GM21390 (cell line): ENCODE measurements at regions not wholly inside any gene's neighbourhood (a gene's known extent, or its start where the extent isn't known, plus 50 kb on each side); places are given as distances from the start of the nearest gene placed in this dataset.
"Not testable (repeated sequence)": the region's sequence is repeated elsewhere in the genome, so short reads cannot be mapped to it uniquely, and the experiment has no call there.

Experiments used
- ATAC-seq: cut with Tn5 transposase; IDR thresholded peaks from one replicate; pipeline ENCODE4 v1.9.1; 2021; ENCODE audit not compliant: unreplicated experiment

GRCh38 chr16:77488652-77489051 is 53.8 kb upstream of the ADAMTS18 start:
- no peak for ATAC-seq

DNA sequence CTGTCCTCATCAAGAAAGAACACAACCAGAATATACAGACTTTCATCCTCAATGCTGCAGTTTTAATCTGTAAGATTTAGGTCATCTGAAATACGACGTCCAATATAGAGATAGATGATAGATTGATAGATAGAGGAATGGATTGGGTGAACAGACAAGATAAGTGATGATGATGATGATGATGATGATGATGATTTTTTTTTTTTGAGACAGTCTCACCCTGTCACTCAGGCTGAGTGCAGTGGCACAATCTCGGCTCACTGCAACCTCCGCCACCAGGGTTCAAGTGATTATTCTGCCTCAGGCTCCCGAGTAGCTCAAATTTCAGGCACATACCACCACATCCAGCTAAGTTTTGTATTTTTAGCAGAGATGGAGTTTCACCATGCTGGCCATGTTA is 56.3 kb upstream of the ADAMTS18 start:
- ATAC-seq: no peak

GRCh38 chr16:77496934-77497333 is 62.1 kb upstream of the ADAMTS18 start:
- ATAC-seq: no peak

- ATAC-seq: no peak
Measured at GRCh38 chr16:77499373-77500285, 64.8 kb upstream of the ADAMTS18 start.

DNA sequence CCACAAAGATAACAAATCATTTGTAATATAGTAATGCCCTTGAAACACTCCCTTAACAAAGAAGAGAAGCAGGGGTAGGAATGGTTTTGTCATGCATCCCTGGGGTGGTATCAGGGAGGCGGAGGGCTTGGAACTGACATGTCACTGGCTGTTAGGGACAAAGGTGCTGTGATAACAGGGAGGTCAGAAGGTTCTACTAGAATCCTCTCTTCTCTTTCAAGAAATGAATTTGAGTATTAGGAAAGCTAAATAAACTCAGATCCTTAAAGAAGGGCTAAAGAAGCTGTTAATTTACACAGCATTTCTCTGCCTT is 65.4 kb upstream of the ADAMTS18 start:
- no peak for ATAC-seq

DNA sequence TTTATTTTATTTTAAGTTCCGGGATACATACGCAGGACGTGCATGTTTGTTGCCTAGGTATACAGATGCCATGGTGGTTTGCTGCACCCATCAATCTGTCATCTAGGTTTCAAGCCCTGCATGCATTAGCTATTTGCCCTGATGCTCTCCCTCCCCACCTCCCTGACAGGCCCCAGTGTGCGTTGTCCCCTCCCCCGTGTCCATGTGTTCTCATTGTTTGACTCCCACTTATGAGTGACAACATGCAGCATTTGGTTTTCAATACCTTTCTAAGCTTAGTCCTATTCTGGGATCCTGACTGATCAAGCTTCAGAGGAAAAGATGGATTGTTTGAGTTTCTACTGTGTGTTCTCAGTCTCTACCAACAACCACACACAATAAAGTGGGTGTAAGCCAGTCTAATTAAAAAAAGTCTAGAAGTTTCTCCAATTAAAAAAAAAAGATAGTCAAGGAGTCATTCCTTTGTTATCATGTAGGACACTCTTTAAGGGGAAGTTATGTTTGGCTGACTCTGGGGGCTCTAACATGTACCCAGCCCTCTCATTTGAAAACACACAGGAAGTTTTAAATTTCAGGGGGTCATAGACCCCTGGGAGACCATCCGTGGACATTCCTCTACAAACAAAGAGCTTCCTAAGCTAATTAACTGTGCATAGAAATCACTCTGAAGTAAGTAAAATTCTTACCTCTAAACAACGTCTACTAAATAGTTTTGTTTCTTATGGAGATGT is 66.3 kb upstream of the ADAMTS18 start:
- no peak for ATAC-seq

- ATAC-seq: no peak
Measured at GRCh38 chr16:77502448-77502847, 67.6 kb upstream of the ADAMTS18 start.

- ATAC-seq: not testable (repeated sequence)
Measured at GRCh38 chr16:77506492-77506891, 71.7 kb upstream of the ADAMTS18 start.

DNA sequence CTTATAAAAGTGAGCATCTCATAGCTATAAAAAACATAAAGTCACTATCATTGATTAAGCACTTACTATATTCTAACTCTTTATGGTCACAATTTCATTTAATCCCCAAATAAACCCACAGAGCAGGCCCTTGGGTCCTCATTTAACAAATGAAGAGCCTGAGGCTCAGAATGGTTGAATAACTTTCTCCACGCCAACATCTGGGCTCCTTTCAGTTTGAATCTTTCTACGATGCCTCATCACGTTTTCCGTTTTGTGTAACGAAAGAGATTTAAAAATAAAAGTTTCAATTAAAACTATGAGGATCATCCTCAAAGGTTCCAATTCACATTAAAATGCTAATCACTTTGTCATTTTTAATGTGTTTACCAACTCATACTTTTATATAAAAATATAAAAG is 74.2 kb upstream of the ADAMTS18 start:
- ATAC-seq: no peak

- ATAC-seq: no peak
Measured at GRCh38 chr16:77509796-77510195, 75.0 kb upstream of the ADAMTS18 start.

- no peak for ATAC-seq
Measured at GRCh38 chr16:77511053-77511452, 76.2 kb upstream of the ADAMTS18 start.

- no peak for ATAC-seq
Measured at GRCh38 chr16:77514500-77515220, 79.8 kb upstream of the ADAMTS18 start.

GRCh38 chr16:77525226-77525625 is 90.4 kb upstream of the ADAMTS18 start:
- not testable (repeated sequence) for ATAC-seq

GRCh38 chr16:77531752-77532151 is 96.9 kb upstream of the ADAMTS18 start:
- ATAC-seq: no peak

DNA sequence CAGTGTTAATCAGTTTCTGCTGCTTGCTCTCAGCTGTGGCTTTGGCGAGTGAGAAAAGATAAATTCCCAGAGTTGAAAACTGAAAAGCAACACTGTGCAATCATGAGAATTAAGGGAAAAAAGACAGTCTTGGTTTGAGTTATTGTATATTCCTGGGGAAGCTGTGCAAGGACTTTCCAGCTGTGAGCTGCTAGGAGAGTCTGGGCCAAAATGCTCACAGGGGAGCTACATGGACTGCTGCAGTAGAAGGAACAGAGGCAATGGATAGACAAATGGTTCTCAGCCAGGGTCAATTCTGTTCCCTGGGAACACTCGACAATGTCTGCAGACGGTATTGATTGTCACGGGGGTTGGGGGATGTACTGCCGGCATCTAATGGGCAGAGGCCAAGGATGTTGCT is 102.0 kb upstream of the ADAMTS18 start:
- ATAC-seq: no peak

- no peak for ATAC-seq
Measured at GRCh38 chr16:77539421-77540034, 104.7 kb upstream of the ADAMTS18 start.

- ATAC-seq: no peak
Measured at GRCh38 chr16:77540646-77541045, 105.8 kb upstream of the ADAMTS18 start.

GRCh38 chr16:77541165-77541564 is 106.3 kb upstream of the ADAMTS18 start:
- no peak for ATAC-seq

GRCh38 chr16:77548151-77548550 is 113.3 kb upstream of the ADAMTS18 start:
- ATAC-seq: no peak

- ATAC-seq: no peak
Measured at GRCh38 chr16:77548766-77549165, 113.9 kb upstream of the ADAMTS18 start.

GRCh38 chr16:77549876-77550275 is 115.0 kb upstream of the ADAMTS18 start:
- no peak for ATAC-seq
